Thoracic aorta (tissue), 2 donors: ENCODE measurements at regions not wholly inside any gene's neighbourhood (a gene's known extent, or its start where the extent isn't known, plus 50 kb on each side); places are given as distances from the start of the nearest gene placed in this dataset.

Experiments
- ATAC-seq: fragments of 150-250 bp; one replicate; pipeline ENCODE4 v1.8.0; 2017; ENCODE audit warnings: low read depth; ENCODE audit not compliant: insufficient number of reproducible peaks, low FRiP score
- DNase-seq: peaks from one replicate; pipeline ENCODE4 v3.0.0-alpha.2; 2020; ENCODE audit warnings: low spot score
- H3K27ac ChIP-seq, 2 donors: fragments of 200-600 bp; sonication (generic); 1 replicate in 1 of 2; 2 replicates in 1 of 2; pipeline ENCODE4 v1.5.1; 2016; ENCODE audit warnings: mild to moderate bottlenecking in 2 of 2, moderate library complexity in 2 of 2
- H3K27me3 ChIP-seq: fragments of 200-600 bp; sonication (generic); replicated peaks from 2 replicates; pipeline ENCODE4 v1.6.0; 2016; ENCODE audit warnings: mild to moderate bottlenecking; ENCODE audit not compliant: insufficient read depth
- H3K36me3 ChIP-seq: fragments of 200-600 bp; sonication (generic); one replicate; pipeline ENCODE4 v1.5.1; 2016
- H3K4me1 ChIP-seq, 2 donors: fragments of 200-600 bp; sonication (generic); 1 replicate in 1 of 2; 2 replicates in 1 of 2; pipeline versions ENCODE4 v1.5.1 to v1.6.0; 2016; ENCODE audit warnings: low read depth in 2 of 2, mild to moderate bottlenecking in 1 of 2; ENCODE audit not compliant: control insufficient read depth in 1 of 2
- H3K4me3 ChIP-seq: fragments of 200-600 bp; sonication (generic); 2 replicates; pipeline ENCODE4 v1.5.1; 2016; ENCODE audit warnings: mild to moderate bottlenecking
- H3K9me3 ChIP-seq: fragments of 200-600 bp; sonication (generic); 2 replicates; pipeline ENCODE4 v1.5.1; 2016
- CTCF ChIP-seq: fragments of 200-600 bp; sonication (generic); IDR thresholded peaks from one replicate; pipeline ENCODE4 v1.5.1; 2019; ENCODE audit warnings: antibody characterized with exemption

- DNase-seq (no peak), ATAC-seq (no peak)
- Histone ChIP-seq H3K4me3 (no peak overlapping the region), H3K27me3 (no peaks in the 10 kb centered on the region), H3K4me1 (no peaks in the 10 kb centered on the region), H3K36me3 (no peaks in the 10 kb centered on the region), H3K27ac (no peak overlapping the region), H3K9me3 (no peaks in the 10 kb centered on the region)
- TF ChIP-seq CTCF, result no peak
Measured at GRCh38 chr19:31574251-31574973, 225.2 kb upstream of the TSHZ3 start.

GRCh38 chr19:31575846-31576335 lies 226.7 kb upstream of the TSHZ3 start:
- no peaks in the 10 kb centered on the region for H3K36me3 ChIP-seq
- no peak overlapping the region for H3K27ac ChIP-seq
- H3K4me3 ChIP-seq, result no peak overlapping the region
- ATAC-seq (no peak), DNase-seq (no peak)
- no peaks in the 10 kb centered on the region for H3K9me3 ChIP-seq
- no peaks in the 10 kb centered on the region for H3K27me3 ChIP-seq
- TF ChIP-seq CTCF, result no peak
- H3K4me1 ChIP-seq, result no peaks in the 10 kb centered on the region

- Histone ChIP-seq H3K4me3 (no peak overlapping the region), H3K27me3 (no peaks in the 10 kb centered on the region), H3K9me3 (no peaks in the 10 kb centered on the region), H3K36me3 (no peaks in the 10 kb centered on the region), H3K4me1 (no peaks in the 10 kb centered on the region), H3K27ac (no peak overlapping the region)
- no peak for ATAC-seq
- no peak for TF ChIP-seq CTCF
- DNase-seq, result no peak
Measured at GRCh38 chr19:31578326-31578725, 229.1 kb upstream of the TSHZ3 start.

- Histone ChIP-seq H3K9me3 (no peaks in the 10 kb centered on the region), H3K4me1 (no peaks in the 10 kb centered on the region), H3K36me3 (no peaks in the 10 kb centered on the region), H3K27ac (no peak overlapping the region), H3K27me3 (no peaks in the 10 kb centered on the region), H3K4me3 (no peak overlapping the region)
- ATAC-seq, result no peak
- DNase-seq, result no peak
- no peak for TF ChIP-seq CTCF
Measured at GRCh38 chr19:31583148-31583547, 233.9 kb upstream of the TSHZ3 start.

- DNase-seq, result no peak
- Histone ChIP-seq H3K27me3 (no peaks in the 10 kb centered on the region), H3K4me3 (no peak overlapping the region), H3K9me3 (no peaks in the 10 kb centered on the region), H3K27ac (no peak overlapping the region), H3K4me1 (no peaks in the 10 kb centered on the region), H3K36me3 (no peaks in the 10 kb centered on the region)
- ATAC-seq, result no peak
- no peak for TF ChIP-seq CTCF
Measured at GRCh38 chr19:31586282-31586681, 237.0 kb upstream of the TSHZ3 start.
